H1 (cell line): ENCODE measurements at regions not wholly inside any gene's neighbourhood (a gene's known extent, or its start where the extent isn't known, plus 50 kb on each side); places are given as distances from the start of the nearest gene placed in this dataset.

ENCODE experiments used
- CTCF ChIA-PET: fragments of 300-600 bp; sonication (Branson Sonifier 250); formaldehyde crosslinking; loops from one replicate; lab custom pipeline; 2021; ENCODE audit not compliant: partially characterized antibody; lab: Charles Lee
- POLR2A ChIA-PET: fragments of 300-600 bp; sonication (Branson Sonifier 250); formaldehyde crosslinking; loops from one replicate; lab custom pipeline; 2021; ENCODE audit warnings: inconsistent platforms; ENCODE audit not compliant: partially characterized antibody; lab: Charles Lee
- DNase-seq, 2 experiments: peaks; one replicate each; pipeline versions ENCODE4 v3.0.0 to v3.0.0-alpha.2; 2010 to 2022; ENCODE audit warnings: low spot score in 2 of 2, low read depth in 1 of 2, mixed read lengths in 1 of 2
- FAIRE-seq: peaks from 2 replicates; lab custom pipeline; 2011; peaks lifted over from hg19 to GRCh38; lab: Jason Lieb, UNC
- H2AFZ ChIP-seq: 2 replicates; pipeline ENCODE4 v1.8.1; 2012; ENCODE audit warnings: low read length, inconsistent platforms
- H2AK5ac ChIP-seq: 2 replicates; pipeline ENCODE4 v1.6.1; 2013; ENCODE audit warnings: low read depth, low read length
- H2BK120ac ChIP-seq: replicated peaks from 2 replicates; pipeline ENCODE3; 2013; ENCODE audit warnings: low read depth, low read length, inconsistent platforms
- H2BK12ac ChIP-seq: 2 replicates; pipeline ENCODE4 v1.6.1; 2013; ENCODE audit warnings: low read depth, low read length
- H2BK15ac ChIP-seq: 2 replicates; pipeline ENCODE4 v1.6.1; 2013; ENCODE audit warnings: low read length
- H2BK20ac ChIP-seq: 2 replicates; pipeline ENCODE4 v1.6.1; 2013; ENCODE audit warnings: low read length
- H2BK5ac ChIP-seq: 2 replicates; pipeline ENCODE4 v1.6.1; 2013; ENCODE audit warnings: low read depth, low read length
- H3K14ac ChIP-seq: 2 replicates; pipeline ENCODE4 v1.6.1; 2013; ENCODE audit warnings: inconsistent platforms; ENCODE audit not compliant: insufficient read length
- H3K18ac ChIP-seq: 2 replicates; pipeline ENCODE4 v1.6.1; 2013; ENCODE audit warnings: low read length; ENCODE audit errors: extremely low read depth
- H3K23ac ChIP-seq: 2 replicates; pipeline ENCODE4 v1.6.1; 2013; ENCODE audit warnings: inconsistent platforms; ENCODE audit not compliant: insufficient read length
- H3K23me2 ChIP-seq: 2 replicates; pipeline ENCODE4 v1.6.1; 2013; ENCODE audit warnings: low read depth, low read length
- H3K27ac ChIP-seq: 2 replicates; pipeline ENCODE4 v1.6.1; 2011; ENCODE audit warnings: low read depth, low read length, inconsistent platforms
- H3K27me3 ChIP-seq, 4 experiments: replicated peaks in 1 of 4; 1 replicate in 1 of 4; 2 replicates in 3 of 4; pipeline versions ENCODE4 v1.6.1 to v1.8.1; 2011 to 2013; ENCODE audit warnings: low read length in 3 of 4, mild to moderate bottlenecking in 3 of 4, inconsistent platforms in 2 of 4, mixed read lengths in 2 of 4, moderate library complexity in 1 of 4; ENCODE audit not compliant: control insufficient read depth in 3 of 4, insufficient read depth in 3 of 4; ENCODE audit errors: extremely low read depth in 1 of 4
- H3K36me3 ChIP-seq, 4 experiments: 2 replicates each; pipeline versions ENCODE4 v1.6.1 to v1.8.1; 2011 to 2013; ENCODE audit warnings: mild to moderate bottlenecking in 4 of 4, low read length in 3 of 4, moderate library complexity in 2 of 4, control low read depth in 1 of 4, inconsistent platforms in 1 of 4; ENCODE audit not compliant: insufficient read depth in 4 of 4, control insufficient read depth in 2 of 4
- H3K4ac ChIP-seq: replicated peaks from 2 replicates; pipeline ENCODE3; 2013; ENCODE audit warnings: low read length, low read depth, mixed read lengths, inconsistent platforms; ENCODE audit not compliant: insufficient read length
- H3K4me1 ChIP-seq, 4 experiments: replicated peaks in 1 of 4; 1 replicate in 1 of 4; 2 replicates in 3 of 4; pipeline versions ENCODE4 v1.6.1 to v1.8.1; 2011 to 2013; ENCODE audit warnings: low read length in 3 of 4, inconsistent platforms in 2 of 4, mixed read lengths in 1 of 4; ENCODE audit not compliant: insufficient read depth in 4 of 4, control insufficient read depth in 3 of 4
- H3K4me2 ChIP-seq, 2 experiments: 2 replicates each; pipeline versions ENCODE4 v1.6.1 to v1.8.1; 2011 to 2013; ENCODE audit warnings: low read depth in 2 of 2, low read length in 2 of 2, control low read depth in 1 of 2, inconsistent platforms in 1 of 2, mild to moderate bottlenecking in 1 of 2; ENCODE audit not compliant: insufficient read depth in 1 of 2
- H3K4me3 ChIP-seq, 4 experiments: fragments of 200-600, 300-600 bp in 1 of 4; sonication (generic), shearing (Covaris generic), sonication (Bioruptor Twin) in 1 of 4; 2 replicates each; pipeline versions ENCODE4 v1.5.1 to v1.8.1; 2011 to 2016; ENCODE audit warnings: low read length in 4 of 4, low read depth in 3 of 4, control low read depth in 2 of 4, inconsistent platforms in 2 of 4, mild to moderate bottlenecking in 2 of 4, mixed read lengths in 1 of 4, moderate library complexity in 1 of 4; ENCODE audit not compliant: insufficient read depth in 2 of 4; ENCODE audit errors: extremely low read depth in 1 of 4
- H3K56ac ChIP-seq: replicated peaks from 2 replicates; pipeline ENCODE3; 2013; ENCODE audit warnings: low read depth, mild to moderate bottlenecking, mixed read lengths, low read length, inconsistent platforms; ENCODE audit not compliant: insufficient read length
- H3K79me1 ChIP-seq: 2 replicates; pipeline ENCODE4 v1.6.1; 2013; ENCODE audit warnings: low read depth, low read length, control low read depth
- H3K79me2 ChIP-seq, 2 experiments: 2 replicates each; pipeline versions ENCODE4 v1.6.1 to v1.8.1; 2012 to 2013; ENCODE audit warnings: low read length in 2 of 2, mild to moderate bottlenecking in 2 of 2, inconsistent platforms in 1 of 2; ENCODE audit not compliant: insufficient read depth in 2 of 2, control insufficient read depth in 1 of 2
- H3K9ac ChIP-seq, 4 experiments: replicated peaks in 1 of 4; 1 replicate in 1 of 4; 2 replicates in 3 of 4; pipeline versions ENCODE4 v1.6.1 to v1.8.1; 2011 to 2013; ENCODE audit warnings: low read depth in 3 of 4, low read length in 3 of 4, control low read depth in 2 of 4, mild to moderate bottlenecking in 2 of 4, moderate library complexity in 2 of 4, inconsistent platforms in 1 of 4; ENCODE audit errors: extremely low read depth in 1 of 4
- H3K9me3 ChIP-seq, 2 experiments: 2 replicates each; pipeline versions ENCODE4 v1.6.1 to v1.8.1; 2012 to 2013; ENCODE audit warnings: mild to moderate bottlenecking in 2 of 2, moderate library complexity in 2 of 2, control low read depth in 1 of 2, inconsistent platforms in 1 of 2, low read depth in 1 of 2, low read length in 1 of 2, mixed read lengths in 1 of 2; ENCODE audit not compliant: insufficient read depth in 2 of 2
- H4K20me1 ChIP-seq, 2 experiments: replicated peaks in 1 of 2; 2 replicates each; pipeline versions ENCODE3 to v1.8.1; 2011 to 2013; ENCODE audit warnings: inconsistent platforms in 2 of 2, low read length in 2 of 2, mild to moderate bottlenecking in 1 of 2; ENCODE audit not compliant: insufficient read depth in 2 of 2, control insufficient read depth in 1 of 2
- H4K5ac ChIP-seq: 2 replicates; pipeline ENCODE4 v1.6.1; 2013; ENCODE audit warnings: low read length, low read depth, mixed read lengths, inconsistent platforms; ENCODE audit not compliant: insufficient read length
- H4K8ac ChIP-seq: 2 replicates; pipeline ENCODE4 v1.8.0; 2013; ENCODE audit warnings: mild to moderate bottlenecking, moderate library complexity, low read length, inconsistent platforms; ENCODE audit not compliant: insufficient read depth; ENCODE audit errors: extremely low read depth
- H4K91ac ChIP-seq: replicated peaks from 2 replicates; pipeline ENCODE3; 2013; ENCODE audit warnings: low read length, mixed read lengths, inconsistent platforms; ENCODE audit not compliant: insufficient read length
- CTBP2 ChIP-seq: IDR thresholded peaks from 2 replicates; pipeline ENCODE4 v1.7.0; 2011; ENCODE audit warnings: borderline replicate concordance, mild to moderate bottlenecking, moderate library complexity, mixed read lengths, low read length; ENCODE audit not compliant: insufficient read depth, insufficient read length
- E2F6 ChIP-seq: IDR thresholded peaks from 2 replicates; pipeline ENCODE4 v1.6.1; 2012; ENCODE audit warnings: inconsistent platforms
- KDM1A ChIP-seq: fragments of 200-600, 300-600 bp; sonication (generic); IDR thresholded peaks from 2 replicates; pipeline ENCODE4 v1.7.1; 2016; ENCODE audit warnings: mild to moderate bottlenecking, low read length, borderline replicate concordance
- RXRA ChIP-seq: IDR thresholded peaks from 2 replicates; pipeline ENCODE4 v1.6.1; 2011; ENCODE audit warnings: low read depth, mild to moderate bottlenecking, low read length, moderate library complexity; ENCODE audit not compliant: insufficient read depth
- SIX5 ChIP-seq: IDR thresholded peaks from 2 replicates; pipeline ENCODE4 v1.6.1; 2011; ENCODE audit warnings: mild to moderate bottlenecking, low read depth, low read length
- SP2 ChIP-seq: IDR thresholded peaks from 2 replicates; pipeline ENCODE4 v1.6.1; 2012; ENCODE audit warnings: mild to moderate bottlenecking, low read length, inconsistent platforms
- SP4 ChIP-seq: IDR thresholded peaks from 2 replicates; pipeline ENCODE4 v1.6.1; 2012; ENCODE audit warnings: low read length, inconsistent platforms
- SRF ChIP-seq: IDR thresholded peaks from 2 replicates; pipeline ENCODE4 v1.6.1; 2011; ENCODE audit warnings: mild to moderate bottlenecking, low read depth, low read length, moderate library complexity
- TF ChIP-seq, protein P1 (sequence below), 3 experiments: IDR thresholded peaks; 1 replicate in 2 of 3; 2 replicates in 1 of 3; pipeline versions ENCODE4 v1.5.1 to v1.6.1; 2011; ENCODE audit warnings: low read length in 3 of 3, mild to moderate bottlenecking in 3 of 3, inconsistent platforms in 2 of 3, low read depth in 1 of 3, moderate library complexity in 1 of 3; ENCODE audit not compliant: insufficient read depth in 1 of 3; ENCODE audit errors: control extremely low read depth in 1 of 3

DNA sequence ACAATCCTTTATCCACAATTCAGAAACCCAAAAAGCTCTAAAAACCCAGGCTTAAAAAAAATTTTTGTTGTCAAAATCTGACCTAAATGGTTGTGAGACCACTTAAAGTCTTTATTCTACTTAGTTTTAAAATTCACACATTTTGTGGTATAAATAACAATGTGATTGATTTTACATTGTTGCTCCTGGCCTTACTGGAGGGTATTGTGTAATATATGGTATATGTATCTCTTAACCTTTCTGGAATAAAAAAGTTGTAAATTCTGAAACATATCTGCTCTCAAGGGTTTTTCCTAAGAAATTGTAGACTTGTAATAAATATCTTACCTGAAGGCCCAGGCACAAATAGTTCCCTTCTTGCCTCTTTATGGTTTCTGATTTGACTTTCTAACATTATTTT, 73.3 kb upstream of the PNPT1 start:
- Histone ChIP-seq H2BK120ac (no peak overlapping the region), H3K27ac (no peak overlapping the region), H2BK20ac (no peak overlapping the region), H3K9me3 (no peaks in the 10 kb centered on the region), H3K4me2 (no peak overlapping the region), H4K8ac (no peak overlapping the region), H2AK5ac (no peak overlapping the region), H2BK12ac (no peak overlapping the region), H3K4me1 (peaks cover 0 to 5% (median 0%) of the 10 kb centered on the region in 4 experiments; a peak in 1 of 7 replicates), H4K20me1 (no peaks in the 10 kb centered on the region), H3K23ac (no peak overlapping the region), H4K5ac (no peak overlapping the region), H3K4ac (no peak overlapping the region), H4K91ac (no peak overlapping the region), H3K27me3 (no peaks in the 10 kb centered on the region), H3K4me3 (no peak overlapping the region), H3K79me2 (no peaks in the 10 kb centered on the region), H2BK5ac (no peak overlapping the region), H3K14ac (no peak overlapping the region), H2BK15ac (no peak overlapping the region), H3K36me3 (no peaks in the 10 kb centered on the region), H2AFZ (no peak overlapping the region), H3K56ac (no peak overlapping the region), H3K18ac (no peak overlapping the region), H3K23me2 (no peaks in the 10 kb centered on the region), H3K9ac (no peak overlapping the region), H3K79me1 (no peaks in the 10 kb centered on the region)
- DNase-seq (no peak), FAIRE-seq (no peak)
- TF ChIP-seq RXRA (no peak), SP4 (no peak), SIX5 (no peak), SRF (no peak), SP2 (no peak), CTBP2 (no peak), E2F6 (no peak), KDM1A (no peak)
- TF ChIP-seq, protein P1, sequence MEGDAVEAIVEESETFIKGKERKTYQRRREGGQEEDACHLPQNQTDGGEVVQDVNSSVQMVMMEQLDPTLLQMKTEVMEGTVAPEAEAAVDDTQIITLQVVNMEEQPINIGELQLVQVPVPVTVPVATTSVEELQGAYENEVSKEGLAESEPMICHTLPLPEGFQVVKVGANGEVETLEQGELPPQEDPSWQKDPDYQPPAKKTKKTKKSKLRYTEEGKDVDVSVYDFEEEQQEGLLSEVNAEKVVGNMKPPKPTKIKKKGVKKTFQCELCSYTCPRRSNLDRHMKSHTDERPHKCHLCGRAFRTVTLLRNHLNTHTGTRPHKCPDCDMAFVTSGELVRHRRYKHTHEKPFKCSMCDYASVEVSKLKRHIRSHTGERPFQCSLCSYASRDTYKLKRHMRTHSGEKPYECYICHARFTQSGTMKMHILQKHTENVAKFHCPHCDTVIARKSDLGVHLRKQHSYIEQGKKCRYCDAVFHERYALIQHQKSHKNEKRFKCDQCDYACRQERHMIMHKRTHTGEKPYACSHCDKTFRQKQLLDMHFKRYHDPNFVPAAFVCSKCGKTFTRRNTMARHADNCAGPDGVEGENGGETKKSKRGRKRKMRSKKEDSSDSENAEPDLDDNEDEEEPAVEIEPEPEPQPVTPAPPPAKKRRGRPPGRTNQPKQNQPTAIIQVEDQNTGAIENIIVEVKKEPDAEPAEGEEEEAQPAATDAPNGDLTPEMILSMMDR (IDR thresholded peaks at IDR 0.05; ENCODE audit: control extremely low read depth in 1 of 3, insufficient read depth in 1 of 3, low read depth in 1 of 3, low read length in 3 of 3): no peak
- ChIA-PET POLR2A (no interaction called here), CTCF (interaction anchor here (1.1 to 3.0 kb wide), 4 partner anchors 9 to 194 kb away, joined by 3 to 22 read pairs (median 3); no protein-coding TSS in a partner anchor)
